Vagina (tissue), 2 donors: ENCODE measurements at regions not wholly inside any gene's neighbourhood (a gene's known extent, or its start where the extent isn't known, plus 50 kb on each side); places are given as distances from the start of the nearest gene placed in this dataset.

Experiments used
- DNase-seq, 2 donors: peaks; one replicate each; pipeline ENCODE4 v3.0.0-alpha.2; 2017; ENCODE audit errors: extremely low spot score in 2 of 2
- H3K27ac ChIP-seq: fragments of 200-600 bp; sonication (generic); one replicate; pipeline ENCODE4 v1.5.1; 2019
- H3K27me3 ChIP-seq: fragments of 200-600 bp; sonication (generic); one replicate; pipeline ENCODE4 v1.5.1; 2019
- H3K36me3 ChIP-seq, 2 donors: fragments of 200-600 bp; sonication (generic); one replicate each; pipeline ENCODE4 v1.5.1; 2017 to 2019
- H3K4me1 ChIP-seq: fragments of 200-600 bp; sonication (generic); one replicate; pipeline ENCODE4 v1.5.1; 2019
- H3K4me3 ChIP-seq, 2 donors: fragments of 200-600 bp; sonication (generic); 1 replicate in 1 of 2; 2 replicates in 1 of 2; pipeline ENCODE4 v1.5.1; 2016 to 2019
- H3K9me3 ChIP-seq: fragments of 200-600 bp; sonication (generic); one replicate; pipeline ENCODE4 v1.5.1; 2019
- CTCF ChIP-seq, 3 experiments: fragments of 450-650 bp in 2 of 3; fragments of 200-600 bp in 1 of 3; sonication (generic) in 1 of 3; IDR thresholded peaks; one replicate each; pipeline ENCODE4 v1.5.1; 2017 to 2019; ENCODE audit warnings: antibody characterized with exemption in 3 of 3, mild to moderate bottlenecking in 2 of 3, moderate library complexity in 2 of 3
- POLR2A ChIP-seq, 2 donors: fragments of 450-650 bp; IDR thresholded peaks; one replicate each; pipeline ENCODE4 v1.6.1; 2017; ENCODE audit warnings: antibody characterized with exemption in 2 of 2, mild to moderate bottlenecking in 2 of 2, moderate library complexity in 2 of 2
- POLR2AphosphoS5 ChIP-seq, 2 donors: sonication (generic); formaldehyde crosslinking; IDR thresholded peaks; one replicate each; pipeline ENCODE4 v1.9.0; 2017; ENCODE audit warnings: antibody characterized with exemption in 2 of 2, mild to moderate bottlenecking in 2 of 2, low read depth in 1 of 2; ENCODE audit not compliant: insufficient read depth in 1 of 2
- intact Hi-C: fragments of 100-400 bp; cut with DNase I; formaldehyde crosslinking; loops from one replicate; pipeline ENCODE4 v1.15.1; 2023

- intact Hi-C loops: no loop called here
- Histone ChIP-seq H3K27me3 (no peaks in the 10 kb centered on the region), H3K36me3 (no peaks in the 10 kb centered on the region), H3K4me3 (no peak overlapping the region), H3K27ac (no peak overlapping the region), H3K9me3 (no peaks in the 10 kb centered on the region), H3K4me1 (no peaks in the 10 kb centered on the region)
- no peak for DNase-seq
- no peak for TF ChIP-seq CTCF (IDR thresholded peaks at IDR 0.05)
- no peak for TF ChIP-seq POLR2A (IDR thresholded peaks at IDR 0.05)
- no peak for TF ChIP-seq POLR2AphosphoS5 (IDR thresholded peaks at IDR 0.05; ENCODE audit: insufficient read depth in 1 of 2, low read depth in 1 of 2)
Measured at GRCh38 chr7:136640977-136641376, 227.5 kb upstream of the CHRM2 start.

GRCh38 chr7:136637813-136638212 is 230.6 kb upstream of the CHRM2 start:
- no peaks in the 10 kb centered on the region for H3K36me3 ChIP-seq
- no peak overlapping the region for H3K27ac ChIP-seq
- H3K27me3 ChIP-seq: no peaks in the 10 kb centered on the region
- no peaks in the 10 kb centered on the region for H3K9me3 ChIP-seq
- no peak for DNase-seq
- no peak for TF ChIP-seq POLR2AphosphoS5 (IDR thresholded peaks at IDR 0.05; ENCODE audit: insufficient read depth in 1 of 2, low read depth in 1 of 2)
- TF ChIP-seq CTCF (IDR thresholded peaks at IDR 0.05): no peak
- no peak for TF ChIP-seq POLR2A (IDR thresholded peaks at IDR 0.05)
- no peaks in the 10 kb centered on the region for H3K4me1 ChIP-seq
- H3K4me3 ChIP-seq: no peak overlapping the region
- intact Hi-C loops: no loop called here

GRCh38 chr7:136635751-136636150 is 232.7 kb upstream of the CHRM2 start:
- TF ChIP-seq POLR2A (IDR thresholded peaks at IDR 0.05) (no peak), POLR2AphosphoS5 (IDR thresholded peaks at IDR 0.05; ENCODE audit: insufficient read depth in 1 of 2, low read depth in 1 of 2) (no peak), CTCF (IDR thresholded peaks at IDR 0.05) (no peak)
- no peak for DNase-seq
- Histone ChIP-seq H3K27ac (no peak overlapping the region), H3K4me3 (no peak overlapping the region), H3K9me3 (no peaks in the 10 kb centered on the region), H3K36me3 (no peaks in the 10 kb centered on the region), H3K4me1 (no peaks in the 10 kb centered on the region), H3K27me3 (no peaks in the 10 kb centered on the region)
- intact Hi-C loops: no loop called here

- Histone ChIP-seq H3K27ac (no peak overlapping the region), H3K27me3 (no peaks in the 10 kb centered on the region), H3K9me3 (no peaks in the 10 kb centered on the region), H3K4me1 (no peaks in the 10 kb centered on the region), H3K4me3 (no peak overlapping the region), H3K36me3 (no peaks in the 10 kb centered on the region)
- no peak for DNase-seq
- intact Hi-C loops: no loop called here
- TF ChIP-seq CTCF (IDR thresholded peaks at IDR 0.05) (no peak), POLR2A (IDR thresholded peaks at IDR 0.05) (no peak), POLR2AphosphoS5 (IDR thresholded peaks at IDR 0.05; ENCODE audit: insufficient read depth in 1 of 2, low read depth in 1 of 2) (no peak)
Measured at GRCh38 chr7:136618818-136619217, 249.6 kb upstream of the CHRM2 start.

GRCh38 chr7:136617176-136617575 is 251.3 kb upstream of the CHRM2 start:
- Histone ChIP-seq H3K4me1 (no peaks in the 10 kb centered on the region), H3K27ac (no peak overlapping the region), H3K9me3 (no peaks in the 10 kb centered on the region), H3K36me3 (no peaks in the 10 kb centered on the region), H3K4me3 (no peak overlapping the region), H3K27me3 (no peaks in the 10 kb centered on the region)
- DNase-seq: no peak
- intact Hi-C loops: no loop called here
- TF ChIP-seq POLR2AphosphoS5 (IDR thresholded peaks at IDR 0.05; ENCODE audit: insufficient read depth in 1 of 2, low read depth in 1 of 2) (no peak), CTCF (IDR thresholded peaks at IDR 0.05) (no peak), POLR2A (IDR thresholded peaks at IDR 0.05) (no peak)
